SW 1271 (cell line): ENCODE measurements at regions not wholly inside any gene's neighbourhood (a gene's known extent, or its start where the extent isn't known, plus 50 kb on each side); places are given as distances from the start of the nearest gene placed in this dataset.

Experiments used
- DNase-seq, 2 experiments: peaks; one replicate each; lab custom pipeline; 2025; lab: John Stamatoyannopoulos, UW

- no peak for DNase-seq
These were observed 280.8 kb downstream of the RERGL start for GRCh38 chr12:17809206-17809605.

DNA sequence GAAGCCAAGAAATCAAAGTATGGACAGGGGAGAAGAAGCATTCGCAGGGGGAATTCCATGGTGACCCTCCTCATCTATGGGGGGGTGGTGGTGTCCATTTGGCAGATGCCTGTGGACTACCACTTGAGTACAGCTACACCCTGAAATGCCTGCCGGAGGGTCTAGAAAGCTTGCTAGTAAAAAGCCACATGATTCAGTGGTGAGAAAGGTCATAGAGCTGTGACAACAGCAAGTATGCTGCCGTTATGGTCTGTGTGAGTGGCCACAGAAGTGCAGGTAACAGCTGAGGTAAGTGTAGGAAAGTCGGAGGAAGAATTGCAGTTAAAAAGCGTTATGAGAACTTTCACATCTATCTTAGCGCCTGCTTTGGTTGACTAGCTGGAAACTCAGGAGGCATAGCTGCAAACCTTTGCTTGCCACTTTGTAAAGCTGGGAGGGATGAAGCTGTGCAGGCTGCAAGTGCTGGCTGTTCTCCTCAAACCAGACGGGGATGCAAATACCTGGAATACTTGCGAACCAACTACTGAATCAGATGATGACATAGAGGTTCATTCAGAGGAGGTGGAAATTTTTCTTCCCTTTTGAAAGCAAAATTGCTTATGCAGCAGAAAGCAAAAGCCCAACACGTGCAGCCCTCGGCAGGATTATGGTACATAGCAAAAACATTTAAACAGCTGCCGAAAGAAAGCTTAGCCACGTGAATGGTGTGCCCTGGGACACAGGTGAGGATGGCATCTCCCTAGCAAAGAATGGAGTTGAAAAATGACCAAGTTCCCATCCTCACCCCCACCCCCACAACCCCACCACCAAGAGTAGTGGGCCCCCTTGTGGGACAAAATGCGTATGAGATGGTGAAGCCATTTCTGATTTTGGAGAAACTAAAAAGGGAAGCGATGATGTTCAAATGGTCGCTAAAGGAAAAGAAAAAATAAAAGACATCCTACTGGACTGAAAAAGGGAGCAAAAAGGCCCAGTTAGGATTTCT lies 287.0 kb downstream of the RERGL start:
- no peak for DNase-seq

GRCh38 chr12:17793854-17794253 lies 296.1 kb downstream of the RERGL start:
- no peak for DNase-seq

DNA sequence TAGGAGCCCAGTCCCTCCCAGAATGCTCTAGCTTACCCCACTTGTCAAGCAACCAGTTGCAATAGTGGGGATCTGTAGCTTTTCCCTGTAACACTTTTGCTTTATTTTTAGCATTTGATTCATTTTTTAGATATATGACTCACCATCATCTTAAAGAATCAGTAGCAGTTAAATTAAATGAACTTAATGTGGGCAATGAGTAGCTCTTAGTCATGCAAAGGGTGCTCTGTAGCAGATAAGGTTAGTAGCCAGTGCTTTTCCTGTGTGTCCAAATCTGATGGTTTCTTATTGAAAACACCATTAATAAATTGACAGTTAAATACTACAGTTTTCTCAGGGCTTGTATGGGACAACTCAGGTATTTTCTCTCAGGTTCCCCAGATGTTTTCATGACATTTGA lies 311.8 kb downstream of the RERGL start:
- no peak for DNase-seq

GRCh38 chr12:17763366-17763765 lies 326.6 kb downstream of the RERGL start:
- DNase-seq: no peak

DNA sequence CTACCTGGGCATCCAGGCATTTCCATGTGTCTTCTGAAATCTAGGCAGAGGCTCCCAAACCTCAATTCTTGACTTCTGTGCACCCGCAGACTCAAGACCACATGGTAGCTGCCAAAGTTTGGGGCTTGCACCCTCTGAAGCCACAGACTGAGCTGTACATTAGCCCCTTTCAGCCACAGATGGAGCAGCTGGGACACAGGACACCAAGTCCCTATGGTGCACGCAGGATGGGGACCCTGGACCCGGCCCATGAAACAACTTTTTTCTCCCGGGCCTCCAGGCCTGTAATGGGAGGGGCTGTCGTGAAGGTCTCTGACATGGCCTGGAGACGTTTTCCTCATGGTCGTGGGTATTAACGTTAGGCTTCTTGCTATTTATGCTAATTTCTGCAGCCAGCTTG lies 330.0 kb downstream of the RERGL start:
- DNase-seq: no peak
